Neutrophil (primary cell): ENCODE measurements at regions not wholly inside any gene's neighbourhood (a gene's known extent, or its start where the extent isn't known, plus 50 kb on each side); places are given as distances from the start of the nearest gene placed in this dataset.

Source experiments
- H3K27ac ChIP-seq: fragments of 200-600 bp; sonication (generic); 2 replicates; pipeline ENCODE4 v1.5.1; 2016; ENCODE audit warnings: mild to moderate bottlenecking, moderate library complexity
- H3K27me3 ChIP-seq: fragments of 200-600 bp; sonication (generic); 2 replicates; pipeline ENCODE4 v1.6.0; 2016; ENCODE audit warnings: mild to moderate bottlenecking
- H3K36me3 ChIP-seq: fragments of 200-600 bp; sonication (generic); 2 replicates; pipeline ENCODE4 v1.5.1; 2017
- H3K4me1 ChIP-seq, 2 experiments: fragments of 200-600 bp in 1 of 2; sonication (generic) in 1 of 2; 1 replicate in 1 of 2; 2 replicates in 1 of 2; pipeline versions ENCODE4 v1.5.1 to v1.6.1; 2013 to 2016; ENCODE audit warnings: low read depth in 1 of 2, low read length in 1 of 2, mild to moderate bottlenecking in 1 of 2, moderate library complexity in 1 of 2; ENCODE audit not compliant: control insufficient read depth in 1 of 2, insufficient read depth in 1 of 2
- H3K4me3 ChIP-seq, 2 experiments: fragments of 200-600 bp in 1 of 2; sonication (generic) in 1 of 2; 1 replicate in 1 of 2; 2 replicates in 1 of 2; pipeline ENCODE4 v1.5.1; 2013 to 2016; ENCODE audit warnings: low read depth in 1 of 2, low read length in 1 of 2, mild to moderate bottlenecking in 1 of 2, moderate library complexity in 1 of 2
- H3K9me3 ChIP-seq: fragments of 200-600 bp; sonication (generic); 2 replicates; pipeline ENCODE4 v1.5.1; 2016
- TF ChIP-seq, protein P1 (sequence below): fragments of 200-600 bp; sonication (generic); IDR thresholded peaks from 2 replicates; pipeline ENCODE4 v1.5.1; 2016; ENCODE audit warnings: antibody characterized with exemption

DNA sequence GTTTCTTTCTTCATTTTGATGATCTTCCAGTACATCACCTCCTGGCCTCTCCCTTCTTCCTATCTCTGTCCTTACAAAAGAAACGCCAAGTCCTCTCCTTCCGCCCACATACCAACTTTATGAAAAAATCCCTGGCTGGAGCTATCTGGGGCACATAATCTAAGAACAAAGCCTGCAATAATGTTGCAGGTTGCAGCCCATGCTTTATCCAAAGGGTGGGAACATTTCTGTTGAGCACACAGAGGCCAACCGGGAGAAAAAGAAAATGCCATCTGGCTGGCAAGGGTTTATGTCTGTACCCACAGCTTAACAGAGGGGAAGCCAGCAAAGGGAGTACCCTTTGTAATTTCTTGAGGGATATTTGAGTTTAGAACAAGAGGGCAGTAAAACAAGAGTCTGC, 409.6 kb downstream of the SOX9 start:
- no peaks in the 10 kb centered on the region for H3K36me3 ChIP-seq
- H3K4me3 ChIP-seq: no peak overlapping the region
- peaks cover 3% of the 10 kb centered on the region for H3K27me3 ChIP-seq
- H3K27ac ChIP-seq: no peak overlapping the region
- H3K9me3 ChIP-seq: no peaks in the 10 kb centered on the region
- TF ChIP-seq, protein P1, sequence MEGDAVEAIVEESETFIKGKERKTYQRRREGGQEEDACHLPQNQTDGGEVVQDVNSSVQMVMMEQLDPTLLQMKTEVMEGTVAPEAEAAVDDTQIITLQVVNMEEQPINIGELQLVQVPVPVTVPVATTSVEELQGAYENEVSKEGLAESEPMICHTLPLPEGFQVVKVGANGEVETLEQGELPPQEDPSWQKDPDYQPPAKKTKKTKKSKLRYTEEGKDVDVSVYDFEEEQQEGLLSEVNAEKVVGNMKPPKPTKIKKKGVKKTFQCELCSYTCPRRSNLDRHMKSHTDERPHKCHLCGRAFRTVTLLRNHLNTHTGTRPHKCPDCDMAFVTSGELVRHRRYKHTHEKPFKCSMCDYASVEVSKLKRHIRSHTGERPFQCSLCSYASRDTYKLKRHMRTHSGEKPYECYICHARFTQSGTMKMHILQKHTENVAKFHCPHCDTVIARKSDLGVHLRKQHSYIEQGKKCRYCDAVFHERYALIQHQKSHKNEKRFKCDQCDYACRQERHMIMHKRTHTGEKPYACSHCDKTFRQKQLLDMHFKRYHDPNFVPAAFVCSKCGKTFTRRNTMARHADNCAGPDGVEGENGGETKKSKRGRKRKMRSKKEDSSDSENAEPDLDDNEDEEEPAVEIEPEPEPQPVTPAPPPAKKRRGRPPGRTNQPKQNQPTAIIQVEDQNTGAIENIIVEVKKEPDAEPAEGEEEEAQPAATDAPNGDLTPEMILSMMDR: no peak
- no peaks in the 10 kb centered on the region for H3K4me1 ChIP-seq

DNA sequence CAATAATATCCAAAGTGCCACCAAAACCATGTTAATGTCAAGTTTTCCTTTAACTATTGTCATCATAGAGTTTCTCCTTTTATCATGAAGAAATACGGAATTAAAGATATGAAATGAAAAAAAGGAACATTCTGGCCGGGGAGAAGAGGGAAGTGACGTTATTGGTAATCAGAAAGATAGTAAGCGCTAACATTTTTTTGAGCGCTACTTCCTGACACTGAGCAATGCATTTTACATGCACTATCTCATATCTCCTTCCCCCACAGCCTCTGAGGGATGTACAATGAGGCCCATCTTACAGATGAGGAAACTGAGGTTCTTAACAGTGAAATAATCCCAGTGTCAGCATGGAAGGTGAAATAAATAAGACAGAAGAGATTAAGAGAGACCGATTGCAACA, 410.9 kb downstream of the SOX9 start:
- no peak overlapping the region for H3K27ac ChIP-seq
- peaks cover 6% of the 10 kb centered on the region for H3K27me3 ChIP-seq
- no peaks in the 10 kb centered on the region for H3K9me3 ChIP-seq
- TF ChIP-seq, protein P1: no peak
- no peak overlapping the region for H3K4me3 ChIP-seq
- H3K36me3 ChIP-seq: no peaks in the 10 kb centered on the region
- no peaks in the 10 kb centered on the region for H3K4me1 ChIP-seq

DNA sequence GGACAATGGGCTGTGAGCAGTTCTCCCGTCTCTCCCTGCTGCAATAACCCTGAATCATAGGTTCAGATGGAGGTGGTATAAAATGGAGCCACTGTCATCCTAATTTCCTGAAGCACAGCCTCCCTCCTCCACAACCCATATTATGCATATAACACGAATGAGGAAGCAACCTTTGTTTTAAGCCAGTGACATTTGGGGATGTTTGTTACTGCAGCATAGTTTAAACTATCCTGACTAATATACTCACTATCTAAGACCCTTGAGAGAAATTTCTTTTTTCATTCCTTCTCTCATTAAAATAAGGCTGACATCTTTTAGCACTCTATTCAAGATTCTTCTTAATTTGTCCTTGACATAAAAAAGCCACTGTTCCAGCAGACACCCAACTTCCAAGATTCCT, 413.4 kb downstream of the SOX9 start:
- no peak overlapping the region for H3K27ac ChIP-seq

DNA sequence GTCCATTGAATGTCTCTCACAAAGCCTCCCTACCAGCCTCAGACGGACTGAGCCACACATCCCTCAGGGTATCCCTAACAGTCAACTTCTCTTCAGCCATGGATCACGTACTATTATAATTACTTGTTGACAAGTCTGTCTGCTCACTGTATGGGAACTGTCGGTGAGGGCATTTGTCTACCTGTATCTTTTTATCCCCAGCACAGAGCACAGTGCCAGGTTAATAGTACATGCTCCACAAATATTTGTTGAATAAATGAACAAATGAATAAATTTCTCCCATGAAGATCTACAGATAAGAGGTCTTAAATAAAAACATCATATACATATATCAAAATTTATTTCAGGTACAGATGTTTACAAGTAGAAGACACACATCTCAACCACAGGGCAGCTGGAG, 414.0 kb downstream of the SOX9 start:
- Histone ChIP-seq H3K27ac (no peak overlapping the region), H3K9me3 (no peaks in the 10 kb centered on the region), H3K27me3 (peaks cover 28% of the 10 kb centered on the region), H3K4me1 (no peaks in the 10 kb centered on the region), H3K36me3 (no peaks in the 10 kb centered on the region), H3K4me3 (no peak overlapping the region)
- TF ChIP-seq, protein P1: no peak

More for the DNA sequence above, 413.4 kb downstream of the SOX9 start:
- Histone ChIP-seq H3K9me3 (no peaks in the 10 kb centered on the region), H3K4me3 (no peak overlapping the region), H3K27me3 (peaks cover 23% of the 10 kb centered on the region), H3K4me1 (no peaks in the 10 kb centered on the region), H3K36me3 (no peaks in the 10 kb centered on the region)
- TF ChIP-seq, protein P1: no peak

DNA sequence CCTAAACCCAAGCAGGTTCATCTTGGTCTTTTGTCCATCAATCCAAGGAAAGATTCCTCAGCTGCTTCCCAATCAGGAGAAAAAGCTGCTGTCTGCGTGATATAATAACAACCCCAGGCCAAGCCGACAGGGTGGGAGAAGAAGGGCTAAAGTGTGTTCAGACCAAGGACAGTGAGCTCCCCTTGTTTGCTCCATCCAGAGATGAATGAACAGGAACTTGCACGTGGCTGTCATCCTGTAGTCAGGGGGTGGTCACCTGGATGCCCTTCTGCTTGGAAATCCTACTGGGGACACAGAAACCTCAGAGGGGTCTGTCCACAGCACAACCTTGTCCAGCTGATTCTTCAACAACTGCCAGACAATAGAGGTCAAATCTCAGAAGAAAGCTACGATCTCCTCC, 414.5 kb downstream of the SOX9 start:
- H3K4me3 ChIP-seq: no peak overlapping the region
- H3K36me3 ChIP-seq: no peaks in the 10 kb centered on the region
- peaks cover 34% of the 10 kb centered on the region for H3K27me3 ChIP-seq
- no peaks in the 10 kb centered on the region for H3K9me3 ChIP-seq
- H3K4me1 ChIP-seq: no peaks in the 10 kb centered on the region
- TF ChIP-seq, protein P1: no peak
- no peak overlapping the region for H3K27ac ChIP-seq

DNA sequence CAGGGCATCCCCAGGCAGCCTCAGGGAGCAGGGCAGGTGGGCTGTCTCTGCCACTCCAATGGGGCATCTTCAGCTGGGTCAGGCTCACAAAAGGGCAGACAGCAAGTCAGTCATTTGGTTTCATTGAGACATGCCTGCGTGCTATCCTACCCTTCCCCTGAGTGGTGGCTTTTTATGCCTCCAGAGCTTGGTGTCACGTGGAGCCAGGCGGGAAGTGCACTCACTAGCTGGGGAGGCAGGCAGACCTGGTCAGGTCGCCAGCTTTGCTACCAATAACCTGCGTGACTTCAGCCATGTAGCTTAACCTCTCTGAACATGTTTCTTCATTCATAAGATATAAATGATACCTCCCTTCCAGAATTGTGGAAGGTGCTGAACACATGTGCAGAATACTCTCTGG, 415.0 kb downstream of the SOX9 start:
- H3K4me3 ChIP-seq: no peak overlapping the region
- no peaks in the 10 kb centered on the region for H3K9me3 ChIP-seq
- TF ChIP-seq, protein P1: no peak
- H3K27ac ChIP-seq: no peak overlapping the region
- no peaks in the 10 kb centered on the region for H3K36me3 ChIP-seq
- H3K27me3 ChIP-seq: peaks cover 38% of the 10 kb centered on the region
- H3K4me1 ChIP-seq: no peaks in the 10 kb centered on the region
